ENCODE measurements at regions not wholly inside any gene's neighbourhood (a gene's known extent, or its start where the extent isn't known, plus 50 kb on each side); places are given as distances from the start of the nearest gene placed in this dataset.

- Histone ChIP-seq H2AFZ (ENCODE audit: low read depth, low read length, poor library complexity, severe bottlenecking) (no peak overlapping the region), H3K9me2 (ENCODE audit: insufficient read depth) (no peaks in the 10 kb centered on the region), H3K9ac (ENCODE audit: low read length) (no peak overlapping the region), H3K4me1 (ENCODE audit: control insufficient read depth in 1 of 2, insufficient read depth in 2 of 2, low read length in 2 of 2) (no peaks in the 10 kb centered on the region), H3K9me3 (ENCODE audit: control insufficient read depth in 1 of 2, insufficient read depth in 1 of 2, low read depth in 1 of 2, low read length in 2 of 2) (no peaks in the 10 kb centered on the region), H3K36me3 (ENCODE audit: control insufficient read depth in 1 of 2, insufficient read depth in 2 of 2, low read length in 2 of 2) (no peaks in the 10 kb centered on the region), H3K27me3 (ENCODE audit: insufficient read depth, low read length) (no peaks in the 10 kb centered on the region), H3K4me2 (ENCODE audit: low read length) (no peak overlapping the region), H3K4me3 (replicated peaks in 1 of 2; ENCODE audit: low read depth in 1 of 2, low read length in 2 of 2) (no peak overlapping the region), H3K27ac (ENCODE audit: low read depth, low read length) (no peak overlapping the region), H4K20me1 (ENCODE audit: insufficient read depth) (no peaks in the 10 kb centered on the region), H3K79me2 (ENCODE audit: insufficient read depth, low read length) (no peaks in the 10 kb centered on the region)
- ChIA-PET CTCF (no interaction called here), RAD21 (ENCODE audit: low non-redundant PET in 1 of 2, low total read pairs in 2 of 2, uncharacterized antibody in 2 of 2, unreplicated experiment in 2 of 2) (no interaction called here), POLR2A (no interaction called here)
- ATAC-seq (no peak), DNase-seq (ENCODE audit: low read depth, low spot score) (no peak)
- no TSS peak for BruUV-seq (replicated peaks)
- TF ChIP-seq CEBPB (IDR thresholded peaks at IDR 0.05; ENCODE audit: low read depth): no peak
- no peak for TF ChIP-seq RAD21 (IDR thresholded peaks at IDR 0.05; ENCODE audit: low read depth)
- intact Hi-C loops (cut with micrococcal nuclease): no loop called here
These were observed 149.3 kb upstream of the FOXN2 start for GRCh38 chr2:48165070-48165753.

GRCh38 chr2:48169141-48169592, 145.3 kb upstream of the FOXN2 start:
- ATAC-seq: no peak
- no TSS peak for BruUV-seq (replicated peaks)
- Histone ChIP-seq H2AFZ (ENCODE audit: low read depth, low read length, poor library complexity, severe bottlenecking) (no peak overlapping the region), H3K4me2 (ENCODE audit: low read length) (no peak overlapping the region), H3K27me3 (ENCODE audit: insufficient read depth, low read length) (no peaks in the 10 kb centered on the region), H3K9ac (ENCODE audit: low read length) (no peak overlapping the region), H4K20me1 (ENCODE audit: insufficient read depth) (no peaks in the 10 kb centered on the region), H3K9me3 (ENCODE audit: control insufficient read depth in 1 of 2, insufficient read depth in 1 of 2, low read depth in 1 of 2, low read length in 2 of 2) (no peaks in the 10 kb centered on the region), H3K36me3 (ENCODE audit: control insufficient read depth in 1 of 2, insufficient read depth in 2 of 2, low read length in 2 of 2) (no peaks in the 10 kb centered on the region), H3K79me2 (ENCODE audit: insufficient read depth, low read length) (no peaks in the 10 kb centered on the region), H3K27ac (ENCODE audit: low read depth, low read length) (no peak overlapping the region), H3K9me2 (ENCODE audit: insufficient read depth) (no peaks in the 10 kb centered on the region), H3K4me1 (ENCODE audit: control insufficient read depth in 1 of 2, insufficient read depth in 2 of 2, low read length in 2 of 2) (no peaks in the 10 kb centered on the region), H3K4me3 (replicated peaks in 1 of 2; ENCODE audit: low read depth in 1 of 2, low read length in 2 of 2) (no peak overlapping the region)
- RAD21 ChIA-PET (ENCODE audit: low non-redundant PET in 1 of 2, low total read pairs in 2 of 2, uncharacterized antibody in 2 of 2, unreplicated experiment in 2 of 2): no interaction called here
- TF ChIP-seq CTCF (IDR thresholded peaks at IDR 0.05 in 2 of 3, conservative IDR thresholded peaks at IDR 0.05 in 1 of 3; ENCODE audit: borderline replicate concordance in 1 of 3, insufficient read depth in 1 of 3, low read depth in 2 of 3, low read length in 2 of 3): no peak
- no peak for TF ChIP-seq FOSL1 (IDR thresholded peaks at IDR 0.05; ENCODE audit: low read depth)
- no peak for TF ChIP-seq CBX3 (IDR thresholded peaks at IDR 0.05; ENCODE audit: low read depth)
- DNase-seq (ENCODE audit: low read depth, low spot score): no peak
- intact Hi-C loops (cut with micrococcal nuclease): no loop called here
- CTCF ChIA-PET: no interaction called here
- POLR2A ChIA-PET: no interaction called here
